BJ (cell line): ENCODE measurements at regions not wholly inside any gene's neighbourhood (a gene's known extent, or its start where the extent isn't known, plus 50 kb on each side); places are given as distances from the start of the nearest gene placed in this dataset.
A peak's percentile ranks its signal among the peaks of the same experiment; 100 is the strongest.

ENCODE experiments used
- CTCF ChIA-PET: fragments of 350-600 bp; formaldehyde crosslinking; extraction: SDS; loops from one replicate; lab custom pipeline; 2021; ENCODE audit warnings: antibody characterized with exemption, inconsistent platforms; lab: Yijun Ruan, JAX
- POLR2A ChIA-PET: fragments of 300-600 bp; sonication (Branson Sonifier 250); formaldehyde crosslinking; extraction: SDS; loops from one replicate; lab custom pipeline; 2021; ENCODE audit warnings: antibody characterized with exemption; lab: Charles Lee
- DNase-seq: peaks from one replicate; pipeline ENCODE4 v3.0.0-alpha.2; 2011; ENCODE audit warnings: low read depth
- H3K27me3 ChIP-seq: 2 replicates; pipeline ENCODE4 v1.6.0; 2011; ENCODE audit warnings: low read length; ENCODE audit not compliant: control insufficient read depth, insufficient read depth
- H3K36me3 ChIP-seq: 2 replicates; pipeline ENCODE4 v1.5.1; 2011; ENCODE audit warnings: low read length; ENCODE audit not compliant: control insufficient read depth, insufficient read depth
- H3K4me3 ChIP-seq: 2 replicates; pipeline ENCODE4 v1.5.1; 2011; ENCODE audit warnings: low read depth, mild to moderate bottlenecking, control low read depth, low read length
- TF ChIP-seq, protein P1 (sequence below): IDR thresholded peaks from 2 replicates; pipeline ENCODE4 v1.5.1; 2011; ENCODE audit warnings: low read depth, mild to moderate bottlenecking, control low read depth, inconsistent platforms, low read length, moderate library complexity; ENCODE audit not compliant: insufficient read depth

DNA sequence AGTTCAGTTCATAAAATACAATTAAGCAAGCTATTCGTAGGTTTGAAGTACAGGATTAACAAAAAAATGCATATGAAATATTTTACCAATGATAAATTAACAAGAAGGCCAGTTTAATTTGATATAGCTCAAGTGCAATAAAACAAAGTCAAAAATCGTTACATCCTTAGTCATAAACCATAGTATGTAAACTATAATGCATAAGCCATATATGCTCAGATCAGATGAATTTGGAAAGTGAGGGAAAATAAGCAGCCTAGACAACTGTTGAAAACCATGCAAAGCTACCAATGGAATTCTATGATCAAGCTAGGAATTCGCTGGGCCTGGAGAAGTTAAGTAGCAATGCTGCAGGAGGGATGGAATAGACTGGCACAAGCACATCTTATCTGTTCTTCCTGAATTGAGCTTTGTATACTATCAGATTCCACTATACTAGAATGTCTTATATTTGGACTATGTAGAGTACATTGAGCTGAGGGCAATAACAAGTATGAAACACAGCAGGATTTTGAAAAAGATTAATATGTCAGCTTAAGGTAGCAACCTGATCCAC is 682.0 kb downstream of the IRS1 start:
- Histone ChIP-seq H3K27me3 (no peaks in the 10 kb centered on the region), H3K36me3 (no peaks in the 10 kb centered on the region), H3K4me3 (no peak overlapping the region)
- ChIA-PET CTCF (interaction anchor here (1.1 to 2.7 kb wide), 3 partner anchors 68 to 678 kb away, joined by 4 to 12 read pairs (median 4); no protein-coding TSS in a partner anchor), POLR2A (interaction anchor here (0.6 kb wide), 1 partner anchor 329 kb away, joined by 4 read pairs; no protein-coding TSS in a partner anchor)
- TF ChIP-seq, protein P1, sequence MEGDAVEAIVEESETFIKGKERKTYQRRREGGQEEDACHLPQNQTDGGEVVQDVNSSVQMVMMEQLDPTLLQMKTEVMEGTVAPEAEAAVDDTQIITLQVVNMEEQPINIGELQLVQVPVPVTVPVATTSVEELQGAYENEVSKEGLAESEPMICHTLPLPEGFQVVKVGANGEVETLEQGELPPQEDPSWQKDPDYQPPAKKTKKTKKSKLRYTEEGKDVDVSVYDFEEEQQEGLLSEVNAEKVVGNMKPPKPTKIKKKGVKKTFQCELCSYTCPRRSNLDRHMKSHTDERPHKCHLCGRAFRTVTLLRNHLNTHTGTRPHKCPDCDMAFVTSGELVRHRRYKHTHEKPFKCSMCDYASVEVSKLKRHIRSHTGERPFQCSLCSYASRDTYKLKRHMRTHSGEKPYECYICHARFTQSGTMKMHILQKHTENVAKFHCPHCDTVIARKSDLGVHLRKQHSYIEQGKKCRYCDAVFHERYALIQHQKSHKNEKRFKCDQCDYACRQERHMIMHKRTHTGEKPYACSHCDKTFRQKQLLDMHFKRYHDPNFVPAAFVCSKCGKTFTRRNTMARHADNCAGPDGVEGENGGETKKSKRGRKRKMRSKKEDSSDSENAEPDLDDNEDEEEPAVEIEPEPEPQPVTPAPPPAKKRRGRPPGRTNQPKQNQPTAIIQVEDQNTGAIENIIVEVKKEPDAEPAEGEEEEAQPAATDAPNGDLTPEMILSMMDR = no peak
- no peak for DNase-seq

GRCh38 chr2:226116346-226116745 is 683.3 kb downstream of the IRS1 start:
- Histone ChIP-seq H3K27me3 (no peaks in the 10 kb centered on the region), H3K36me3 (no peaks in the 10 kb centered on the region), H3K4me3 (no peak overlapping the region)
- ChIA-PET CTCF (no interaction called here), POLR2A (no interaction called here)
- TF ChIP-seq, protein P1 = no peak
- DNase-seq = no peak

DNA sequence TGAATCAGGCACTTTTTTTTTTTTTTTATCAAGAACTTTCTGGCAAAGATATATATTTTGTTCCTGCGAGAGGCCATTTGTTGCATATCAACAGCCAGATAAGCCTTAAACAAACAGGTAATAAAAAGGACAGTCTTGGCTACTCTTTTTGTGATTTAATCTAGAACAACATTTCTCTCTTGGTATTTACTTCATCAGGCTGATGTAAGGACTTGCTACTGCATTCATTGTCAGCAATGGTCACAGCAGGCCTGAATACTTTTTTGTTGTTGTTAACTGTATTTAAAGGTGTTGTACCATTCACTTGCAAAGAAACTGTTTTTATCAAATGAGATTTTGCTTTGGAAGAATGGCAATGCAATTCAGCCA is 683.8 kb downstream of the IRS1 start:
- Histone ChIP-seq H3K27me3 (no peaks in the 10 kb centered on the region), H3K36me3 (no peaks in the 10 kb centered on the region), H3K4me3 (no peak overlapping the region)
- DNase-seq = no peak
- ChIA-PET CTCF (interaction anchor here (1.2 kb wide), 1 partner anchor 227 kb away, joined by 4 read pairs; no protein-coding TSS in a partner anchor), POLR2A (no interaction called here)
- TF ChIP-seq, protein P1 = no peak

GRCh38 chr2:226115102-226115831 is 684.4 kb downstream of the IRS1 start:
- TF ChIP-seq, protein P1 = no peak
- DNase-seq = peak; percentile 86
- H3K4me3 ChIP-seq = no peak overlapping the region
- no peaks in the 10 kb centered on the region for H3K36me3 ChIP-seq
- H3K27me3 ChIP-seq = no peaks in the 10 kb centered on the region
- ChIA-PET POLR2A (no interaction called here), CTCF (interaction anchor here (1.2 kb wide), 2 partner anchors 12 to 226 kb away, joined by 4 to 5 read pairs; no protein-coding TSS in a partner anchor)

DNA sequence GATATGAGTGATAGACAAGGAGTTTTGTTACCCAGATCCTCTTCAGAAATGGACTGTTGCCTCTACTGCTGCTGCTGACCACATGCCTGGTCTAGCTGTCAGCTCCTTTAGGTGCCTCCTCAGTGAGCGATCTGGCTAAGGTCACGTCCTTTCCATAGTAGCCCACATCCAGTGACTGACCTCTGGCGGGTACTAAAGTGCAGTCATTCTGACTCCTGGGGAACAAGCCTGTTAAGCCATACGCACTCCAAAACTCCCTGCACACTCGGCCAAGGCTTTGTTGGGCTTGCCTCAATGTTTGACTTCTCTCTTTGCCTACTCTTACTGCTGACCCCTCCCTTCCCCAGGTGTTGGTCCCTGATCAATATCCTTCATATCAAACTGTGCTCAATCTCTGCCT is 685.2 kb downstream of the IRS1 start:
- Histone ChIP-seq H3K36me3 (no peaks in the 10 kb centered on the region), H3K27me3 (no peaks in the 10 kb centered on the region), H3K4me3 (no peak overlapping the region)
- TF ChIP-seq, protein P1 = no peak
- POLR2A ChIA-PET = no interaction called here
- DNase-seq = no peak
- CTCF ChIA-PET = interaction anchor here (0.6 to 1.2 kb wide), 5 partner anchors 11 to 1924 kb away, joined by 3 to 5 read pairs (median 3); no protein-coding TSS in a partner anchor
